Cardiac muscle cell (in vitro differentiated cells and primary cell): ENCODE measurements at regions not wholly inside any gene's neighbourhood (a gene's known extent, or its start where the extent isn't known, plus 50 kb on each side); places are given as distances from the start of the nearest gene placed in this dataset.

Experiments
- DNase-seq, 2 donors: peaks; one replicate each; pipeline versions ENCODE4 v3.0.0 to v3.0.0-alpha.2; 2010 to 2017; ENCODE audit warnings: low read depth in 1 of 2, low spot score in 1 of 2
- H3K27ac ChIP-seq: fragments of 200-600 bp; sonication (generic); 2 replicates; pipeline ENCODE4 v1.5.1; 2016
- H3K27me3 ChIP-seq: fragments of 200-600 bp; sonication (generic); 2 replicates; pipeline ENCODE4 v1.6.0; 2016; ENCODE audit warnings: control low read depth
- H3K36me3 ChIP-seq: fragments of 200-600 bp; sonication (generic); 2 replicates; pipeline ENCODE4 v1.5.1; 2016; ENCODE audit warnings: control low read depth
- H3K4me1 ChIP-seq: fragments of 200-600 bp; sonication (generic); 2 replicates; pipeline ENCODE4 v1.8.1; 2017; ENCODE audit warnings: low read depth, mild to moderate bottlenecking, mixed run types
- H3K4me3 ChIP-seq: fragments of 200-600 bp; sonication (generic); 2 replicates; pipeline ENCODE4 v1.5.1; 2016; ENCODE audit warnings: mild to moderate bottlenecking
- H3K9me3 ChIP-seq: fragments of 200-600 bp; sonication (generic); 2 replicates; pipeline ENCODE4 v1.5.1; 2017; ENCODE audit warnings: low read depth, mild to moderate bottlenecking, control low read depth
- TF ChIP-seq, protein P1 (sequence below): IDR thresholded peaks from 2 replicates; pipeline ENCODE4 v1.5.1; 2012; ENCODE audit warnings: low read depth, mild to moderate bottlenecking, low read length

DNA sequence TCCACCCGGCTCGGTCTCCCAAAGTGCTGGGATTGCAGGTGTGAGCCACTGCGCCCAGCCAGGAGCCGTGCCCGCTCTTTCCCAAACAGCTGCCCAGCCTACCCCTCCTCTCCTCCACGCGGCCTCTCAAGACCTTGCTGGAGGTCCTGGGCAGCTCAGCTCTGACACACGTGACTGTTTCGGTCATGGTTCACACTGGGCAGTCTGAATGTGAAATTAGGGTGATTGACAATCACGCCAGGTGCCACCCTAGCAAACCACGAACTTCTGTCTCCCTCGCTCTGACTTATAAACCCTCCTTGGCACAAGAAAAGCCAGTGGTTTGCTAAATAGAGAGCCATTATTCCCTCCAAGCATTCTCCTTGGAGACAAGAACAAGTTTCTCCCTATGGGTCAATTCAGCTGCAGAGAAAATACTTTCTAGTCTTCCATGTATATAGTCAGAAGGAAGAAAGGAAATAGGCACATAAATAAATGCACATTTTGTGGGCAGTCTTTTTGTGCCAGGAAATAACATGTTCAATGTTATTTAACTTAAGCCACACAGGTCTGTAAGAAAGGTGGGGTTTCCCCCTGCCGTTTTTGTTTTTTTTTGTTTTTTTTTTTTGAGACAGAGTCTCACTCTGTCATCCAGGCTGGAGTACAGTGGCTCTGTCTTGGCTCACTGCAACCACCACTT lies 121.9 kb upstream of the MEF2A start:
- H3K4me1 ChIP-seq: peaks cover 7% of the 10 kb centered on the region
- TF ChIP-seq, protein P1, sequence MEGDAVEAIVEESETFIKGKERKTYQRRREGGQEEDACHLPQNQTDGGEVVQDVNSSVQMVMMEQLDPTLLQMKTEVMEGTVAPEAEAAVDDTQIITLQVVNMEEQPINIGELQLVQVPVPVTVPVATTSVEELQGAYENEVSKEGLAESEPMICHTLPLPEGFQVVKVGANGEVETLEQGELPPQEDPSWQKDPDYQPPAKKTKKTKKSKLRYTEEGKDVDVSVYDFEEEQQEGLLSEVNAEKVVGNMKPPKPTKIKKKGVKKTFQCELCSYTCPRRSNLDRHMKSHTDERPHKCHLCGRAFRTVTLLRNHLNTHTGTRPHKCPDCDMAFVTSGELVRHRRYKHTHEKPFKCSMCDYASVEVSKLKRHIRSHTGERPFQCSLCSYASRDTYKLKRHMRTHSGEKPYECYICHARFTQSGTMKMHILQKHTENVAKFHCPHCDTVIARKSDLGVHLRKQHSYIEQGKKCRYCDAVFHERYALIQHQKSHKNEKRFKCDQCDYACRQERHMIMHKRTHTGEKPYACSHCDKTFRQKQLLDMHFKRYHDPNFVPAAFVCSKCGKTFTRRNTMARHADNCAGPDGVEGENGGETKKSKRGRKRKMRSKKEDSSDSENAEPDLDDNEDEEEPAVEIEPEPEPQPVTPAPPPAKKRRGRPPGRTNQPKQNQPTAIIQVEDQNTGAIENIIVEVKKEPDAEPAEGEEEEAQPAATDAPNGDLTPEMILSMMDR: no peak
- no peak for DNase-seq

DNA sequence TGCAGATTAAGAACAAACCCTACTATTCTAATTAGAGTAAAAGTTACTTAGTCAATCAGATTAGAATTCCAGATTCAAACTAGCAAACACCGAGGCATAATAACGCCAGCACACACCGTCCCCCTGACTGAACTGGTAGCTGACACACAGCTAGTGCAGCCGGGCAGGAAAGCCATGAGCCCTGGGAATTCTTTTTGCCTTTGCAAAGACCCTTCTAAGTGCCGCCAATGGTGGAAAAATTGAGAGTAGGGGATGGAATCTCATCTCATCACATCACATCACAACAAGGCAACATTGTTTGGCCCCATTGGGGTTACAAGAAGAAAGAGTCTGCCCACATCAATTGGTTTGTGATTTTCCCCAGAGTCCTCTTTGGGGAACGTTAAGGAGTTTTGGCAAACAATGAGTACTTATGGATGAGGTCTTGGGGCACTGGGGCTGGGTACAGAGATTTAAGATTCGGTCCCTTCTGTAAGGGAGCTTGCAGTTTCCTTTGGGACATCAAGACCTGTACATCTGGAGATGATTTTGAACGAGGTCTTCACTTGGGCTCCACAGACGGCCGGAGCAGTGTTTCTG lies 120.4 kb upstream of the MEF2A start:
- no peak overlapping the region for H3K27ac ChIP-seq
- no peaks in the 10 kb centered on the region for H3K9me3 ChIP-seq
- H3K36me3 ChIP-seq: no peaks in the 10 kb centered on the region
- TF ChIP-seq, protein P1: no peak
- no peak overlapping the region for H3K4me3 ChIP-seq
- peaks cover 7% of the 10 kb centered on the region for H3K4me1 ChIP-seq
- no peaks in the 10 kb centered on the region for H3K27me3 ChIP-seq
- no peak for DNase-seq

More for the DNA sequence above, 121.9 kb upstream of the MEF2A start:
- Histone ChIP-seq H3K9me3 (no peaks in the 10 kb centered on the region), H3K4me3 (no peak overlapping the region), H3K36me3 (no peaks in the 10 kb centered on the region), H3K27me3 (no peaks in the 10 kb centered on the region), H3K27ac (no peak overlapping the region)

DNA sequence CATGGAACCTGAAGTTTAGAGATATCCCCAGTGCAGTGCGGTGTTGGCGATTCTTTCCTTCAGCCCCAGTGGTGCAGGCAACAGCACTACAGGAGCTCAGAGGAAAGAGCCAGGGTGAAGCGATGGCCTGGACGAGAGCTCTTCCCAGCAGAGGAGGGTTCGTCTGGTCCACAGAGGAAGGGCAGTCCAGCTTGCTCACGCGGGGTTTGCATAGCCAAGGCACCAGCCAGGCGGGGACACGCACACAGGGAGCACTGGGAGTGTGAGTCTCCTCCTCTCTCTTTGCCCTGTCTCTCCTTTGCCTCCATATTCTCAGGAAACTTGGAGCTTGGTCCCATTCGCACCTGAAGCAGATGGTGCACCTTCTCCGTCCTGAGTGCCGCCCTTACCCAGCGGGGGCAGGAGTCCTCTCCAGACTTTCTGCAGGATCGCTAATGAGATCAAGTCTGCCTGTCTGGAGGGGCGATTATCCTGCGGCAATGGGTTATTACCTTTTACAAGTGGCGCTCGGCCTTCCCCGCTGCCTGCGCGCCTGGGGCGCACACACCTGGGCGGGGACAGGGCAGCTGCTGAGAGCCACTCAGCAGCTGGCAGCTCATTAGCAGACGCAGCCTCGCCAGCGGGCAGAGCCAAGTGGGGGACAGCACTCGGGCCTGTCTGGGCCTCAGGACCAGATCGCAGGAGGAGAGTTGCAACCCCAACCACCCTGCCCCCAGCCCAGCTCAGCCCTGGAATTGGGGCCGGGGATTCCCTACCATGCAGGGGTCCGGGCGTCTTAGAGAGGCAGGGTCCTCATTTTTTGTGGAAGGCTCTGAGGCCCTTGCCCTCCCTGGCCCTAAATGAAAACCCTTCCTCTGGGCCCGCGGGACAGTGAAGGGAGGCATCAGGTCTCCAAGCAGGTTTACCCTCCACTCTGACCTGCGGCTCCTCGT lies 119.0 kb upstream of the MEF2A start:
- no peaks in the 10 kb centered on the region for H3K36me3 ChIP-seq

DNA sequence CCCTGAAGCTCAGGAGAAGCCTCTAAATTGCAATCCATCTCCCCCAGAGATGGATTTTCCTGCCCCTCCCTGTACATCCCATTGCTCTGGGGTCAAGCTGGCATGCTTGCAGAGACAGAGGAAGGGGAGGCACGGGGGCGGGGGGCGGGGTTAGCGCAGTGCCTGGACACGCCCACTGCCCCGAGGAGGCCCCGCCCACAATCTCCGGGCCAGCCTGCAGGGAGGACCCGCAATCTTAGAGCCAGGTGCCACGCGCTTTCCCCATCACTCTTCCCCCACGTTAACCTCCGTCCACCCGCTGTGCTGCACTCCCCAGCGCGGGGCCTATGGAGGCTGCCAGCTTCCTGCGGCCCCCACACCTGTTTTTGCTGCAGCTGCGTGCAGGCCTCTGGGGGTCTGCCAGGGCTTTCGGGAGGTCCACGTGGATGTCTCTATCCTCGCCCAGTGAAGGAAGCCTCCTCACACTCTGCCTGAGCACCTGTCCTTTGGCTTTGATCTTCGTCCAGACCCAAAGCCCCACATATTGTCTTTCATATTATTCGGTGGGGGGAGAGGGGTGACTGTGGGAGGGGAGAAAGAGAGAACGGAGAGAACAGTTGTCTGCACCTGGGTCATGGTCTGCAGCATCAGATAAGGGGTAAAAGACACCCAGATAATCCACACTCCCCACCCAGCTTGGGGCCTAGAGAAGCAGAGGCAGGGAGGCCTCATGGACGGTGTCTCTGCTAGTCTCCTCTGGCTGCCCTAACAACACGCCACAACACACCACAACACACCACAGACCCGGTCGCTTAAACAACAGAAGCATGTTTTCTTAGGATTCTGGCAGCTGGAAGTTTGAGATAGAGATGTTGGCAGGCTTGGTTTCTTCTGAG lies 118.0 kb upstream of the MEF2A start:
- TF ChIP-seq, protein P1: no peak

More for the DNA sequence above, 119.0 kb upstream of the MEF2A start:
- H3K4me3 ChIP-seq: no peak overlapping the region
- no peak overlapping the region for H3K27ac ChIP-seq
- H3K4me1 ChIP-seq: peaks cover 7% of the 10 kb centered on the region
- TF ChIP-seq, protein P1: no peak
- H3K9me3 ChIP-seq: no peaks in the 10 kb centered on the region
- DNase-seq: no peak
- no peaks in the 10 kb centered on the region for H3K27me3 ChIP-seq

DNA sequence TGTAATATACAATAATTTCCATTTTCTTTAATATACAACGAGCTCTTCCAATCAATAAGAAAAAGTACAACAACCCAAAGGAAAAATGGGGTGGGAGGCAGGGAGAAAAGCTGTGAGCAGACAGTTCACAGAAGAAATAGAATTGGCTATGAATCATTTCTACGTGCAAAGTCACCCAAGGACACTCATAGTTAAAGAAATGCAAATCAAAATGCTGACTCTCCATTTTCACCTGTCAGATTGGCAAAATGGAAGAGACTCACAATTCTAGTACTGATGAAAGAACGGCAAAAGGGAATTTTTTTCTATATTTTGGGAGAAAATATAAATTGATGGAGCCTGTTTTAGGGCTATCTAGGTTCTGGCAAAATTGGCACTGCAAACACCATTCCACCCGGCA lies 116.3 kb upstream of the MEF2A start:
- Histone ChIP-seq H3K4me3 (no peak overlapping the region), H3K27me3 (no peaks in the 10 kb centered on the region), H3K36me3 (no peaks in the 10 kb centered on the region), H3K4me1 (peaks cover 13% of the 10 kb centered on the region), H3K27ac (no peak overlapping the region), H3K9me3 (no peaks in the 10 kb centered on the region)
- DNase-seq: no peak
- TF ChIP-seq, protein P1: no peak

More for the DNA sequence above, 118.0 kb upstream of the MEF2A start:
- H3K4me1 ChIP-seq: peaks cover 2% of the 10 kb centered on the region
- no peaks in the 10 kb centered on the region for H3K27me3 ChIP-seq
- peak in 1 of 2 donors; percentile 59 for DNase-seq
- no peak overlapping the region for H3K4me3 ChIP-seq
- H3K27ac ChIP-seq: no peak overlapping the region
- no peaks in the 10 kb centered on the region for H3K9me3 ChIP-seq
- H3K36me3 ChIP-seq: no peaks in the 10 kb centered on the region
